ENCODE measurements at regions not wholly inside any gene's neighbourhood (a gene's known extent, or its start where the extent isn't known, plus 50 kb on each side); places are given as distances from the start of the nearest gene placed in this dataset.

- no peak for TF ChIP-seq CTCF (conservative IDR thresholded peaks at IDR 0.05; ENCODE audit: low read length)
- DNase-seq (ENCODE audit: low spot score): peak; percentile 34
These were observed 622.9 kb upstream of the ADGRL4 start for GRCh38 chr1:79629414-79629813.

DNA sequence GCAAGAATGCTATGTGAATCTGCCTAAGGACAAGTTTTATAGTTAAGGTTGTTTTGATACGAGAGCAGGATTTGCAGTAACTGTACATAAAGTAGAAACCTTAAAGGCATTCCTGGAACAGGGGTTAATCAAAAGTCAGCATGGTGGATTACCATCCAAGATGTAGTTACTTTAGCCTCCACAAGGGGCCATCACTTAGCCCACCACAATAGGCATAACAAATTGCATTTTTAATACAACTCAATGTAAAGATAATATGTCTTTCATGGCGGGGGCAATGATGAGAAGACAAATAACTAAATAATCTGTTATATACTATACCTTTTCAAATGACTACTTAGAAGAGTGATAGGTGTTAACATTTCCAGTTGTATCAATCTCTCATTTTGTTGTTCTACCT is 611.2 kb upstream of the ADGRL4 start:
- Histone ChIP-seq H3K4me2 (ENCODE audit: low read length) (no peak overlapping the region), H3K79me2 (ENCODE audit: insufficient read depth, low read depth, low read length) (no peaks in the 10 kb centered on the region), H3K36me3 (ENCODE audit: insufficient read depth, low read length) (peaks cover 6% of the 10 kb centered on the region; the same call in 1 of the 2 replicates), H3K9me3 (ENCODE audit: low read length) (peaks cover 20% of the 10 kb centered on the region; the same call in 1 of the 2 replicates), H3K4me1 (ENCODE audit: insufficient read depth, low read length, poor library complexity, severe bottlenecking) (no peaks in the 10 kb centered on the region), H3K9me2 (ENCODE audit: insufficient read depth, low read length) (no peaks in the 10 kb centered on the region), H3K4me3 (ENCODE audit: low read depth, low read length, poor library complexity, severe bottlenecking) (no peak overlapping the region), H4K20me1 (ENCODE audit: insufficient read depth, low read length) (no peaks in the 10 kb centered on the region), H3K27ac (ENCODE audit: low read depth, low read length, poor library complexity, severe bottlenecking) (no peak overlapping the region), H2AFZ (ENCODE audit: low read length) (peak overlapping the region; percentile 40; the same call in 1 of the 2 replicates)
- no peak for TF ChIP-seq EZH2phosphoT487 (IDR thresholded peaks at IDR 0.05; ENCODE audit: borderline replicate concordance, low read depth, low read length)
- TF ChIP-seq CTCF (conservative IDR thresholded peaks at IDR 0.05; ENCODE audit: low read length): peak; percentile 67
- ChIA-PET CTCF (ENCODE audit: unreplicated experiment) (no interaction called here), POLR2A (interaction anchor here (0.7 kb wide), 1 partner anchor 117 kb away, joined by 3 read pairs; no protein-coding TSS in a partner anchor)
- no TSS peak for BruUV-seq (replicated peaks)
- intact Hi-C loops (cut with micrococcal nuclease; ENCODE audit: unreplicated experiment): no loop called here
- DNase-seq (ENCODE audit: low spot score): peak; percentile 13

More at GRCh38 chr1:79629414-79629813, 622.9 kb upstream of the ADGRL4 start:
- Histone ChIP-seq H3K36me3 (ENCODE audit: insufficient read depth, low read length) (no peaks in the 10 kb centered on the region), H2AFZ (ENCODE audit: low read length) (no peak overlapping the region), H3K4me2 (ENCODE audit: low read length) (0 out of 2 replicates have a peak overlapping the region, but pooled peaks have one; percentile 15), H3K9me2 (ENCODE audit: insufficient read depth, low read length) (no peaks in the 10 kb centered on the region), H3K4me3 (ENCODE audit: low read depth, low read length, poor library complexity, severe bottlenecking) (no peak overlapping the region), H3K79me2 (ENCODE audit: insufficient read depth, low read depth, low read length) (no peaks in the 10 kb centered on the region), H3K4me1 (ENCODE audit: insufficient read depth, low read length, poor library complexity, severe bottlenecking) (peaks cover 8% of the 10 kb centered on the region), H3K9me3 (ENCODE audit: low read length) (no peaks in the 10 kb centered on the region), H3K27ac (ENCODE audit: low read depth, low read length, poor library complexity, severe bottlenecking) (no peak overlapping the region), H4K20me1 (ENCODE audit: insufficient read depth, low read length) (no peaks in the 10 kb centered on the region)
- ChIA-PET POLR2A (interaction anchor here (1.0 to 2.4 kb wide), 3 partner anchors 9 to 48 kb away, joined by 3 to 5 read pairs (median 5); no protein-coding TSS in a partner anchor), CTCF (ENCODE audit: unreplicated experiment) (no interaction called here)
- intact Hi-C loops (cut with micrococcal nuclease; ENCODE audit: unreplicated experiment): no loop called here
- no TSS peak for BruUV-seq (replicated peaks)

DNA sequence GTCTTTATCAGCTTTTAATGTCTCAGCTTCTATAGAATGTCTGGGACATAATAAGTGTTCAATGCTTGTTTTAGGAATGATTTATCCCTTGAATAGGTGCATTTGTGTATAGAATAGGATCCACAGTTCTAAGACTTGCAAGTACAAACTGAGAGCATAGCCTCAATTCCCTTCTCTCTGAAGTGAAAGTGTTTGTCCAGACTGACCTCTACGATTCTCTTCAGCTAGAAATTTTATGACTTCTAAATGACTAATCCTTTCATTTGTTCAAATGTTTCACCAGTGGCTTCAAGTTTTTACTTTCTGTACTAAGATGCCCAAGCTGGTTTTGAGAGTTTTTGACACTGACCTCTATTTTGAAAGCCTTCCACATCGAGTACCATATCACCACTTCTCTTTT is 608.2 kb upstream of the ADGRL4 start:
- Histone ChIP-seq H2AFZ (ENCODE audit: low read length) (peak overlapping the region; percentile 21; the same call in 1 of the 2 replicates), H3K36me3 (ENCODE audit: insufficient read depth, low read length) (peaks cover 6% of the 10 kb centered on the region; the same call in 1 of the 2 replicates), H3K9me3 (ENCODE audit: low read length) (peaks cover 16% of the 10 kb centered on the region; the same call in 1 of the 2 replicates), H3K79me2 (ENCODE audit: insufficient read depth, low read depth, low read length) (no peaks in the 10 kb centered on the region), H3K4me2 (ENCODE audit: low read length) (no peak overlapping the region), H4K20me1 (ENCODE audit: insufficient read depth, low read length) (no peaks in the 10 kb centered on the region), H3K27ac (ENCODE audit: low read depth, low read length, poor library complexity, severe bottlenecking) (no peak overlapping the region), H3K4me3 (ENCODE audit: low read depth, low read length, poor library complexity, severe bottlenecking) (no peak overlapping the region), H3K4me1 (ENCODE audit: insufficient read depth, low read length, poor library complexity, severe bottlenecking) (no peaks in the 10 kb centered on the region), H3K9me2 (ENCODE audit: insufficient read depth, low read length) (no peaks in the 10 kb centered on the region)
- ChIA-PET CTCF (ENCODE audit: unreplicated experiment) (no interaction called here), POLR2A (interaction anchor here (0.5 to 1.2 kb wide), 3 partner anchors 18 to 45 kb away, joined by 3 read pairs; no protein-coding TSS in a partner anchor)
- no TSS peak for BruUV-seq (replicated peaks)
- intact Hi-C loops (cut with micrococcal nuclease; ENCODE audit: unreplicated experiment): no loop called here
- DNase-seq (ENCODE audit: low spot score): no peak
- no peak for TF ChIP-seq CTCF (conservative IDR thresholded peaks at IDR 0.05; ENCODE audit: low read length)
- TF ChIP-seq EZH2phosphoT487 (IDR thresholded peaks at IDR 0.05; ENCODE audit: borderline replicate concordance, low read depth, low read length): no peak
